Breast epithelium (tissue), 3 donors: ENCODE measurements at regions not wholly inside any gene's neighbourhood (a gene's known extent, or its start where the extent isn't known, plus 50 kb on each side); places are given as distances from the start of the nearest gene placed in this dataset.

Experiments
- POLR2A ChIP-seq: fragments of 450-650 bp; IDR thresholded peaks from one replicate; pipeline ENCODE4 v1.6.1; 2016; ENCODE audit warnings: antibody characterized with exemption, mild to moderate bottlenecking, moderate library complexity
- POLR2AphosphoS5 ChIP-seq, 3 donors: sonication (generic); formaldehyde crosslinking; IDR thresholded peaks; one replicate each; pipeline ENCODE4 v1.6.1; 2017; ENCODE audit warnings: antibody characterized with exemption in 3 of 3
- TF ChIP-seq, protein P1 (sequence below), 3 donors: fragments of 450-650 bp; IDR thresholded peaks; one replicate each; pipeline ENCODE4 v1.5.1; 2016 to 2017; ENCODE audit warnings: antibody characterized with exemption in 3 of 3, mild to moderate bottlenecking in 3 of 3, moderate library complexity in 3 of 3

DNA sequence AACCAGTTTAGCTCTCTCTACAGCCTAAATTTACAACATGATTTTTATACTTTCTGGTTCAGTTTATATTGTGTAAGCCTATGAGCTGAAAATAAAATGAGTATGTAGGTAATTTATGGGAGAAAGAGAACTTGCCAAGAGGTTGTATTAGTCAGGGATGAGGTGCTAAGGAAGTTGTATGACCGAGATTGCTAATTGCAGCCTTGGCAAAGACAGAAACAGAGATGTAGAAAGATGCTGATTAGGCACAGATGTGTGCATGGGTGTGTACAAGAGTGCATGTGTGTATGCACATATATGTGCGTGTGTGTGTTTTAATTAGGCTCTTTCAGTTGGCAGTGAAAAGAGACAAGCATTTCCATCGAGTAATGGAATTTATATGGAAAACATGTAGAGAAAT, 213.9 kb downstream of the FBXO15 start:
- TF ChIP-seq POLR2AphosphoS5 (IDR thresholded peaks at IDR 0.05): no peak
- no peak for TF ChIP-seq POLR2A
- TF ChIP-seq, protein P1, sequence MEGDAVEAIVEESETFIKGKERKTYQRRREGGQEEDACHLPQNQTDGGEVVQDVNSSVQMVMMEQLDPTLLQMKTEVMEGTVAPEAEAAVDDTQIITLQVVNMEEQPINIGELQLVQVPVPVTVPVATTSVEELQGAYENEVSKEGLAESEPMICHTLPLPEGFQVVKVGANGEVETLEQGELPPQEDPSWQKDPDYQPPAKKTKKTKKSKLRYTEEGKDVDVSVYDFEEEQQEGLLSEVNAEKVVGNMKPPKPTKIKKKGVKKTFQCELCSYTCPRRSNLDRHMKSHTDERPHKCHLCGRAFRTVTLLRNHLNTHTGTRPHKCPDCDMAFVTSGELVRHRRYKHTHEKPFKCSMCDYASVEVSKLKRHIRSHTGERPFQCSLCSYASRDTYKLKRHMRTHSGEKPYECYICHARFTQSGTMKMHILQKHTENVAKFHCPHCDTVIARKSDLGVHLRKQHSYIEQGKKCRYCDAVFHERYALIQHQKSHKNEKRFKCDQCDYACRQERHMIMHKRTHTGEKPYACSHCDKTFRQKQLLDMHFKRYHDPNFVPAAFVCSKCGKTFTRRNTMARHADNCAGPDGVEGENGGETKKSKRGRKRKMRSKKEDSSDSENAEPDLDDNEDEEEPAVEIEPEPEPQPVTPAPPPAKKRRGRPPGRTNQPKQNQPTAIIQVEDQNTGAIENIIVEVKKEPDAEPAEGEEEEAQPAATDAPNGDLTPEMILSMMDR (IDR thresholded peaks at IDR 0.05): no peak
